ENCODE measurements at regions not wholly inside any gene's neighbourhood (a gene's known extent, or its start where the extent isn't known, plus 50 kb on each side); places are given as distances from the start of the nearest gene placed in this dataset.

DNA sequence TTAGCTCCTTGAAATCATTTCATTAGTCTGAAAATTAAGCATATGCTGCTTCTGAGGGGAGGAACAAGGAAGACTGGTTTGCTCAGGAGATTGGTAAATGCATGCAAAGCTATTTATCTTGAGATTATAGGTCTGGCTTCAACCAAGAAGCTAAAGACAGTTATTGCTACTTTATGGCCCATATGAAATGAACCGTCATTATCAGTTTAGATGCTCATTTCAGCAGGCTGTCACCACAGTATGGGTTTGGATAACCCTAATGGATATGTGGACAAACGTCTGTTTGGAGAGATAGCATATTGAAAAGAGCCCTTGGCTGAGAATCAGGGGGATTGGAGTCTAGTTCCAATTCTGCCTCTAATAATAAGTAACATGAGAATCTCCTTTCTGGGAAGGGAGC, 922.6 kb downstream of the TUSC7 start:
- DNase-seq: no peak

DNA sequence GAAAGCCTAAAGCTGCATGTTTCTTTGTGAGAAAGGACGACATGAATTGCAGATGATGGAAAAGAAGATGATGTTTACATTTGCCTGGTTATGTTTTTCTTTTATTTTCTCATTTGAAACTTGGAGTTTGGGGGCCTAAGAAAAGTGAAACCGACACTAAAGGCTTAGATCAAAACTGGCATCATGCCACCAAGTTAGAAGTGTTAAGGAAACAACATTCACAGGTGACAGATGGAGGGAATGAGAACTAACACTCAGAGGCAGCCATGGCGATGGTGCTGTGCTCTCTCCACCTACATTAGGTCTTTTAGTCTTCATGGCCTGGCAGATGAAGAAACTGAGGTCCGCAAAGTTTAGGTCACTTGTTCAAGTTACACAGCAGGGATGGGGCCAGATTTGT, 923.6 kb downstream of the TUSC7 start:
- DNase-seq: no peak

GRCh38 chr3:117637666-117638065, 928.1 kb downstream of the TUSC7 start:
- no peak for DNase-seq

GRCh38 chr3:117644203-117644602, 934.6 kb downstream of the TUSC7 start:
- DNase-seq: no peak

DNA sequence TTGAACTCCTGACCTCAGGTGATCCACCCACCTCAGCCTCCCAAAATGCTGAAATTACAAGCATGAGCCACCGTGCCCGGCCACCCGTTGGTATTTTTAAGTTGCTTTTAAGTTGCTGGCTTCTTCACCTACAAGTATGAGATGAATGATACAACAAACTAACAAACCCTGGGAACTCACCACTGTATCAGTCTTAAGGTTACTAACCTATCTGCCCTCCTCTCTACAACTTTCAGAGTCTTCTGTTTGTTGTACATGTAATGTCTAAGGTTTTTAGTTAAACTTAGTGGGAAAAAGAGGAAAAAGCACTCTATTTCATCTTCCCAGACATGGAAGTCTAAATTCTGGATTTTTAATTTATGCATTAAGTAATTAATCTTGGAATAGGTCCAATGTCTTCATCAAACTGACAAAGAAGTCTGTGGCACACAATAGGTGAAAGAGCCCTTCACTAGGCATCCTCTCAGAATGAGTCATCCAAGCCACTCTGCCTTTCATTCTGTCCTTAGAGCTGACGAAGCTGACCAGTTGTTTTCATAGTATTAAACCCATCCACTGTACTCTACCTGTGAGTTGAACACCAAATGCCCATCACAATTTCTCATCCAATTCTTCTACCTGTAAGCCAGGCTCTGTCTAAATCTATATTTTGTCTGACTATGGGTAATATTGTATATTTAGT, 936.1 kb downstream of the TUSC7 start:
- DNase-seq: no peak

DNA sequence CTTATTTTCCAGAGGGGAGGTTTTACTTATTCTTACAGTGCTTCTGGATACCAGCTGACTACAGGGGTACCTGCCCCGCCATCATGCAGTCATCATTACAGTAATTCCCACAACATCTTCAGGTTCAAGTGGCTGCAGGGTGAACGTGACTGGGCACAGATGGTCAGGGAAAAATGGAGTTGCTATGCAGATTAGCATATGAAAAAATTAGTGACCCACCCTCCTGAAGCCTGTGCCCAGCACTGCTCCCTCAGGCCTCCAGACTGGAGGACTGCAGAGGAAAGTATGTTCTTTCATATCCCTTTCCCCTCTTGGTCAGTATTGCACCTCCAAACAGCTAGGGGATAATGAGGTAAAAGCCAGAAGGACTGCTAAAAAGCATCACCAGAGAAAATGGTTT, 937.9 kb downstream of the TUSC7 start:
- DNase-seq: no peak

GRCh38 chr3:117651246-117651645, 941.7 kb downstream of the TUSC7 start:
- no peak for DNase-seq

GRCh38 chr3:117656391-117656790, 946.8 kb downstream of the TUSC7 start:
- no peak for DNase-seq

- no peak for DNase-seq
These were observed 947.7 kb downstream of the TUSC7 start for GRCh38 chr3:117657278-117657677.

GRCh38 chr3:117660941-117661817, 951.6 kb downstream of the TUSC7 start:
- DNase-seq: no peak

DNA sequence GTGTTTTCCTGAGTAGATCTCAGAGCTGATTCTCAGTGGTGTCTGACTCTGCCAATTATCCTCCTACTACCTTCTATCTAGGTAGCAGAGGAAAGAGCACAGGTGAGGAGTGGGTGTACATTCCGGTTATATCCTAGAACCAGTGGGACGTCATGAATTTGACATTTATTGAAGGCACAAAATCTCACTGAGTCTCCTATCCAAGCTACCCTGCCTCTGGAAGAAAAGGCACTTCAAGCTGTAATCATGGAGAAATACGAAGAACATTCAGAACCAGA, 952.2 kb downstream of the TUSC7 start:
- no peak for DNase-seq

DNA sequence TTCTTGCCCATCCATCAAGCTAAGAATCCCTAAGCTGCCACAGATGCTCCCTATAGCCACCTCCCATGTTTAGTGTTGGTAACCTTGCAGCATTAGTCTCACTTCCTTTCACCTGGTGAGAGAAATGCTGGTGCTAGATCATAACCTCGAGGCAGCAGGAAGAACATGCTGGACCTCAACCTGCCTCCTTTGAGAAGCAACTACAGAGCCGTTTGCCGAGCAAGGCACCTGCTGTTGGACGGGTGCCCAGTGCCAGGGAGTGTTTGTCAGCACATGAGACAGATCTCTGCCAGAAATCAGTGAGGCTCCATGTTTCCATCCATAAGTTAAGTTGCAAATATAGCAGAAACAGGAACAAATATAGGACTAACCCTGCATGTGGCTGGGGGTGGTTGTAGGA, 955.7 kb downstream of the TUSC7 start:
- no peak for DNase-seq

- no peak for DNase-seq
These were observed 956.7 kb downstream of the TUSC7 start for GRCh38 chr3:117666325-117666724.

GRCh38 chr3:117666812-117667211, 957.2 kb downstream of the TUSC7 start:
- DNase-seq: no peak

- no peak for DNase-seq
These were observed 960.2 kb downstream of the TUSC7 start for GRCh38 chr3:117669774-117670173.

DNA sequence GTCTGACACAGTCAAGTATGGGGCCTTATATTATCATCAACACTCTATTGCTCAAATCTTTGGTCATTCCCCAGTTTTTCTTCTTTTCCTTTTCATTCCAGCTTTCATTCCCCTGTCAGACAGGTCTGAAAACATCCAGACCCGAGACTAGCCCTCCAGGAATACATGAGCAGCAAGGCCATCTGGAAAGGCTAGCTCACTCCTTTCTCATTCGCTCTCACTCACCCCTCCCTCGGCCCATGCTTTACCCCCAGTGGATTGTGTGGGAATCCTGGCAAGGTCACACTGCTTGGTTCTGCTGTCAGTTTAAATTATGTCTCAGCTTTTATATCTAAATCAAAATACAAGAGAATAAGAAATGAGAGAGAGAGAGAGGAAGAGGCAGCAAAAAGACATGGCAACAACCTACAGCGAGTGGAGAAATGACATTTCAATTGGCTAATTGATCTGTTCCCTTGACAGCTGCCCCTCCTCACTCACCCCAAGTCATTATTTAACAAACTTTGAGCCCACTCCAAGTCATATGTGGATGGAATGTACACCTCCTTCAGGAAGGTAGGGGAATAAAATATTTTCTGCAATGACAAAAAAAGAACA, 962.2 kb downstream of the TUSC7 start:
- DNase-seq: no peak

DNA sequence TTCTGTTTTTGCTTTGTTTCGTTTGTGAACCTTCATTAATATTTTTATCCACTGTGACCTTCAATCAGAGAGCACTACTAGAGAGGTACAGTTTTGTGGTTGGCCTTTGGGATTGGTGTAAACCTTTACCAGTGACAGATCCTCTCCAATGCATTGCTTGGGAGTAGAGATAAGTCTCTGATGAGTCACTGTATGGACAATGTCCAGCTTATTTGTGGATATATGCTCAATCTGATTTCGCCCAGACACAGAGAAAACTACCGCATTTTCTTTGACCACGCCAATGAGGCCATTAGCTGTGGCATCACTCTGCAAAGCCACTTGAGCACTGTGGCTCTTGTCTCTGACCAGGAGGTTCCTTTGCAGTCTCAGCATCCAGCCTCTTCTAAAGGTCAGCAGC, 964.7 kb downstream of the TUSC7 start:
- no peak for DNase-seq

GRCh38 chr3:117681619-117682018, 972.0 kb downstream of the TUSC7 start:
- no peak for DNase-seq

DNA sequence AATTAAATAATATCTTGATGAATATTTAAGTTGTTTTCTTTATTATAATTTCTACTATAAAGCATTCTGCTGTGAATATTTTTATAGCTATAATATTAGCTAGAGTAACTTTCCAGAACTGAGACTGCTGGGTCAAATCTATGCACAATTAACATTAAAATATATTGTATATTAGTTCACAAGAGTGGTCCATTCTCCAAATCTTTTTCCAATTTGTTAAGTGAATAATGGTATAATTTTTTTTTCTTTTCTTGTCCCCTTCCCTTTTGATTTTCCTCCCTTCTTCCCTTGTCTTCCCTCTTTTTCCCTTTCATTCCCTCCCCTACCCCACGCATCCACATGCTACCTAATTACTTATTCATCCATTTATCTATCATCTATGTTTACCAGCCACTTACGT, 977.5 kb downstream of the TUSC7 start:
- DNase-seq: no peak

GRCh38 chr3:117688583-117688982, 979.0 kb downstream of the TUSC7 start:
- no peak for DNase-seq

- no peak for DNase-seq
These were observed 981.9 kb downstream of the TUSC7 start for GRCh38 chr3:117691526-117691925.

GRCh38 chr3:117692416-117692995, 982.9 kb downstream of the TUSC7 start:
- DNase-seq: no peak

DNA sequence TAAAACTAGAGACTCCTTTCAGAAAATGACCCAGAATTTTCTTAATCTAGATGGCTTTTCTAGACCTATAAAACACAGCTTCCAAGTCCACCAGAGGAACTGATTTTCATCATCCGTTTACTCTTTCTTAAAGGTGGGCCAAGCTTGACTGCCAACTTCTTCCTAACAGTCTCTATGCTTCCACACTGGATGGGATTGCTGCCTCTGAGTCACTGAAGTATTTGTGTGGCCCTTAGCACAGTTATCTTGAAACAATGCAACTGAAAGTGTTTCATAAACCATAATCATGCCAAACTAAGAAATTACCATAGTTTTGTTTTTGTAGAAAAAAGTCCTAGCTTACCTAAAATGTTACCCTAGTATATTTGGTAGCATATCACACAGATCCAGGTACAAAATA, 985.7 kb downstream of the TUSC7 start:
- DNase-seq: no peak
